Epithelial cell of esophagus (primary cell): ENCODE measurements at regions not wholly inside any gene's neighbourhood (a gene's known extent, or its start where the extent isn't known, plus 50 kb on each side); places are given as distances from the start of the nearest gene placed in this dataset.
A peak's percentile ranks its signal among the peaks of the same experiment; 100 is the strongest.

Source experiments
- DNase-seq: peaks from one replicate; pipeline ENCODE4 v3.0.0; 2010; ENCODE audit warnings: low read depth
- H3K4me3 ChIP-seq: 2 replicates; pipeline ENCODE4 v1.5.1; 2011; ENCODE audit warnings: mild to moderate bottlenecking, low read length, control low read depth
- TF ChIP-seq, protein P1 (sequence below): IDR thresholded peaks from 2 replicates; pipeline ENCODE4 v1.5.1; 2011; ENCODE audit warnings: low read depth, mild to moderate bottlenecking, low read length, control low read depth, inconsistent platforms; ENCODE audit not compliant: insufficient read depth; ENCODE audit errors: missing control alignments

DNA sequence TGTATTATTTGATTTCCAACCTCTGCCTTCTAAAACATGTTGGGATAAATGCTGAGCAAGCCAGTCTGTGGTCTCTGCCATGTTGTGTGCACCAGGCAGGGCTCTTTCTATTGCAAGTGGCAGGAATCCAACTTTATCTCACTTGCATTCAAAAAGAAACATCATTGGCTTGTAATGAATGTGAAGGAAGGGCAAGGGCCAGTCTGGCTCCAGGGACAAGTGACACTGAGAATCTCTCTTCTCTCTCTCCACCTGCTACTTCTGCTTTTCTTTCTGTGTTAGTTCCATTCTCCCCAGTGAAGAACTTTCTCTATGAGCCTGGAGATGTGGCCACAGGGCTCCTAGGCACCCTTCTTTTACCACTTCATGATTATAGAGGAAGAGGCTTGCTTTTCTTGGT lies 329.9 kb upstream of the NCAM1 start:
- no peak for DNase-seq

DNA sequence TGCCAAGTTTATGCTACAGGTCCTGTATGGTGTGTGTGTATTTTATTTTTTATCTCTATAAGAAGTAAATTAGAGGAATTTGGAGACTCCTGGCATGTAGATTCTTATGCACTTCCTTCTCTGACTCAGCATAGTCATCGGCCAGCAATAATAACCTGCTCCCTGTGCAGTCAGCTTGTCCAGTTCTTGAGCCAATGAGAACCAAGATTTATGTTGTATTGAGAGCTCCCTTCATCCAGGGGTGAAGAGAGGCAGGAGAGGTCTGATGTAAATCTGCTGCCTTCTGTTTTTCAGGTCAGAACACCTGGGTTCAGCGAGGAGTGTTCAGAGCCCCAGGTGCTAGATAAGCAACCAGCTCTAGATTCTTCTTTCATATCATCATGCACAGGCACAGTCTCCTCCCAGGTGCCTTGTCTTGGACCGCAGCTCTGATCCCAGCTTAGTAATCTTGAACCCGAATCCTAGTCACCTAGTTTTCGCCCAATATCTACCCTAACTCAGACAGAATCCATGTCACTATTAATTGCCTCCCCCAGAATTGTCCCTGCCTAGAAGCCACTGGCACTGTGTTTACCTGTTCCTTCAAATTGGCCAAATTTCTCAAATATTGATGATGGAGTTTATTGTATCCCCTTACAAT lies 328.2 kb upstream of the NCAM1 start:
- TF ChIP-seq, protein P1, sequence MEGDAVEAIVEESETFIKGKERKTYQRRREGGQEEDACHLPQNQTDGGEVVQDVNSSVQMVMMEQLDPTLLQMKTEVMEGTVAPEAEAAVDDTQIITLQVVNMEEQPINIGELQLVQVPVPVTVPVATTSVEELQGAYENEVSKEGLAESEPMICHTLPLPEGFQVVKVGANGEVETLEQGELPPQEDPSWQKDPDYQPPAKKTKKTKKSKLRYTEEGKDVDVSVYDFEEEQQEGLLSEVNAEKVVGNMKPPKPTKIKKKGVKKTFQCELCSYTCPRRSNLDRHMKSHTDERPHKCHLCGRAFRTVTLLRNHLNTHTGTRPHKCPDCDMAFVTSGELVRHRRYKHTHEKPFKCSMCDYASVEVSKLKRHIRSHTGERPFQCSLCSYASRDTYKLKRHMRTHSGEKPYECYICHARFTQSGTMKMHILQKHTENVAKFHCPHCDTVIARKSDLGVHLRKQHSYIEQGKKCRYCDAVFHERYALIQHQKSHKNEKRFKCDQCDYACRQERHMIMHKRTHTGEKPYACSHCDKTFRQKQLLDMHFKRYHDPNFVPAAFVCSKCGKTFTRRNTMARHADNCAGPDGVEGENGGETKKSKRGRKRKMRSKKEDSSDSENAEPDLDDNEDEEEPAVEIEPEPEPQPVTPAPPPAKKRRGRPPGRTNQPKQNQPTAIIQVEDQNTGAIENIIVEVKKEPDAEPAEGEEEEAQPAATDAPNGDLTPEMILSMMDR, result no peak
- no peak overlapping the region for H3K4me3 ChIP-seq
- DNase-seq, result peak; percentile 46

More for the DNA sequence above, 329.9 kb upstream of the NCAM1 start:
- TF ChIP-seq, protein P1, result no peak
- H3K4me3 ChIP-seq, result no peak overlapping the region

DNA sequence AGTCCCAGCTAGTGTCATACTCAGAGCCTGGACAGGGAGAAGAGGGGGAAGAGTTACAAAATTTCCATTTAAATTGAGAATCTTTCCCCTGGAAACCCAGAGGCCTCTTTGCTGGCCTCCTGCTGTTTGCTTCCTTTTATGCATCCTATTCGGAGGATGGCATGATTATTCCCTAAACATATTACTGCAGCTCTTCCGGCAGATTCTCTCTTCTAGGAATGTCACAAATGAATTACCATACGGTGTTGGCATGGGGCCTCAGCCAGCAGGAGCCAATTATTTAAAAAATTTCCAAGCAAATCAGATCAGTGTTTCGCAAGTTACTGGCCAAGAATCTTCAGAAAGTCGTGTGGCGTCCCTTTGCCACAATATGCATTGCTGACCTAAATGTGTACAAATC lies 326.7 kb upstream of the NCAM1 start:
- H3K4me3 ChIP-seq, result no peak overlapping the region
- DNase-seq, result no peak
- TF ChIP-seq, protein P1, result no peak

DNA sequence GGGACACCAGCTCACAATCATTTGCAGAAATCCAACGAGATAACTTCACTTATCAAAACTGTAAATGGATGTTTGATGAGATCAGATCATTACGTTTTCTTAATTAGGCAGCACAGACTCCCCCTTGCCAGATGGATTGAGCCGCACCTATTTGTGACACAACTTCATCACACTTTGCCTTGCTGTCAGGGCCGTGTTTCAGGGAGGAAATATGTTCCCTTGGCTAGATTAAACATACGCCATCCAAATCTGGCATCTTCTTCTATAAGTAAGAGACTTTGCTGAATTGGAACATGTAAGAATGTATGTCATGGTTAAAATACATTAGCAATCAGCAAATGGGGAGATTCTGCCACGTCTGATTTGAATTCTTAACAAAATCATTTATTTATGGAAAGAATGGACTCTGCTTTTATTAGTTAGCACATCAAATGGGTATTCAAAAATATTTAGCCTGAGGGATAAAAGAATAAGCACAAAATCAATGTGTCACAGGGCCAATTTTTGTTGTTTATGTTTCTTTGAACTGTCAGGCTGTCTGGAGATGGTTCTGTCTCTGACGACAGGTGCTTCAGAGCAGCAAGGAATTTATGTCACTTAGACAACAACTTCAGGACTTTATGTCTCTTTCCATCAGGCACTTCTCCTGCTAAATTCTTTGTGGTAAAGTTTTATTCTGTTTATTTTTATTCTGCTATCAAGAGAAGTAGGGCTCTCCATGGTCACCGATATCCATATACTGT lies 326.1 kb upstream of the NCAM1 start:
- H3K4me3 ChIP-seq, result no peak overlapping the region
- TF ChIP-seq, protein P1, result no peak
- no peak for DNase-seq

DNA sequence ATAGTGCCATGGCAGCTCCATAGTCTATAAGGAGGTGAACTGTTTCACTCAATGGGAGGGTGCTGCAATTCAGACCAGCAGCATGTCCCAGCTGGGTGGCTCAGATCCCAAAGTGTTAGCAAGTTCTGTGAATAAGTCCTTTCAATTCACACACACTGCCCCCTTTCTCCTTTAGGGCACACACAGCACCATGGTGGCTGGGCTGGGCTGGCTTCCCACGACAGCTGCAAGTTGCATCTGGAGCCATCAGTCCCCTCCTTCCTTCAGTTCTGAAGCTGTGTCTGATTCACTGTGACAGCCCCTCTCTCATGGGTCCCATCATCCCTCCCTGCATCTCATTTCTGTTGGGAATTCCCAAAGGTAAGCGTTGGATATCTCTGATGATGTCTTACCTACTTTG lies 324.1 kb upstream of the NCAM1 start:
- DNase-seq, result no peak
- H3K4me3 ChIP-seq, result no peak overlapping the region
- TF ChIP-seq, protein P1, result no peak

DNA sequence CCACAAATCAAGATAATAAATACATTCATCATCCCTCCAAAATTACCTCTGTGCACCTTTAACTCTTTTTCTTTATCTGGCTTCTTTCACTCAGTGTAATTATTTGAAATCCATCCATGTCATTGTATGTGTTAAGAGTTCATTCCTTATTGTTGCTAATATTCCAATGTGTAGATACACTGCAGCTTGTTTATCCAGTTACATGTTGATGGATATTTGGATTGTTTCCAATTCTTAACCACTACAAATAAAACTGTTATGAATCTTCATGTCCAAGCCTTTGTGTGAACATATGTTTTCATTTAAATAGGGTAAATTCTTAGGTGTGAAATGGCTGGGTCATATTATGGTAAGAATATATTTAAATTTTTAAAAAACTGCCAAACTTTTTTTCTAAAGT lies 323.3 kb upstream of the NCAM1 start:
- TF ChIP-seq, protein P1, result no peak
- DNase-seq, result peak; percentile 21
- H3K4me3 ChIP-seq, result no peak overlapping the region

DNA sequence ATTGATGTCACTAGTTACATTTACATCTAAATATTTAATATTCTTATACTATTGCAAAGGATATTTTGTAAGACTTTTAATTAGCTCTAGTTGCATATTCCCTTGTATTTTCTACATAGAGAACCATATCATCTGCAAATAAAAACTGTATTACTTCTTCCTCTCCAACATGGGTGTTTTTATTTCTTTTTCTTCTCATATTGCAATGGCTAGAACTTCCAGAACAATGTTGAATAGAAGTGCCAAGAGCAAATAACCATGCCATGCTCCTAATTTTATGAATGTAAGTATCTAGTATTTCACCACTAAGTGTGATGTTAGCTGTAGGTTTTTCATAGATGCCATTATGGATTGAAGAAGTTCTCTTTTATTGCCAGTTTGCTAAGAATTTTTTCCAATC lies 321.8 kb upstream of the NCAM1 start:
- TF ChIP-seq, protein P1, result no peak
- no peak for DNase-seq
- H3K4me3 ChIP-seq, result no peak overlapping the region
